OCI-LY3 (cell line): ENCODE measurements at regions not wholly inside any gene's neighbourhood (a gene's known extent, or its start where the extent isn't known, plus 50 kb on each side); places are given as distances from the start of the nearest gene placed in this dataset.

Experiments
- EZH2phosphoT487 ChIP-seq: fragments of 200-600 bp; shearing (Covaris generic); IDR thresholded peaks from 2 replicates; pipeline ENCODE4 v1.6.1; 2018; ENCODE audit warnings: antibody characterized with exemption, mixed run types, low read depth
- TF ChIP-seq, protein P1 (sequence below): fragments of 200-600, 300-600 bp; sonication (generic); IDR thresholded peaks from 2 replicates; pipeline ENCODE4 v1.5.1; 2014; ENCODE audit warnings: antibody characterized with exemption, low read length, low read depth

DNA sequence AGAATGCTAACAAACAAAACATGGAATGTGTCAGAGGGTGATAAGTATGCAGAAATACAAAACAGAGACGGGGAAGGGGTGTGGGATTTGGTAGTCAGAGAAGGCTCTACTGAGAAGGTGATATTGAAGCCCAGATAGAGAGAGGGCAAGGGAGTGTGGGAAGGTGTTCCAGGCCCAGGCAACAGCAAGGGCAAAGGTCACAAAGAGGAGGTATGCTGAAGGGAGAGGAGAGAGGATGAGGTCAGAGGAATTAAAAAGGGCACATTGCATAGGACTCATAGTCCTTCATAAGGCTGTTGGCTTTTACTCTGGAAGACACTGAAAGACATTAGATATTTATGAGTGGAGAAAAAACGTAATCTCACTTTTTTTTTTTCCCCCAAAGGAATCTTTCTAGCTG, 82.6 kb upstream of the TNIP3 start:
- TF ChIP-seq, protein P1, sequence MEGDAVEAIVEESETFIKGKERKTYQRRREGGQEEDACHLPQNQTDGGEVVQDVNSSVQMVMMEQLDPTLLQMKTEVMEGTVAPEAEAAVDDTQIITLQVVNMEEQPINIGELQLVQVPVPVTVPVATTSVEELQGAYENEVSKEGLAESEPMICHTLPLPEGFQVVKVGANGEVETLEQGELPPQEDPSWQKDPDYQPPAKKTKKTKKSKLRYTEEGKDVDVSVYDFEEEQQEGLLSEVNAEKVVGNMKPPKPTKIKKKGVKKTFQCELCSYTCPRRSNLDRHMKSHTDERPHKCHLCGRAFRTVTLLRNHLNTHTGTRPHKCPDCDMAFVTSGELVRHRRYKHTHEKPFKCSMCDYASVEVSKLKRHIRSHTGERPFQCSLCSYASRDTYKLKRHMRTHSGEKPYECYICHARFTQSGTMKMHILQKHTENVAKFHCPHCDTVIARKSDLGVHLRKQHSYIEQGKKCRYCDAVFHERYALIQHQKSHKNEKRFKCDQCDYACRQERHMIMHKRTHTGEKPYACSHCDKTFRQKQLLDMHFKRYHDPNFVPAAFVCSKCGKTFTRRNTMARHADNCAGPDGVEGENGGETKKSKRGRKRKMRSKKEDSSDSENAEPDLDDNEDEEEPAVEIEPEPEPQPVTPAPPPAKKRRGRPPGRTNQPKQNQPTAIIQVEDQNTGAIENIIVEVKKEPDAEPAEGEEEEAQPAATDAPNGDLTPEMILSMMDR: no peak
- no peak for TF ChIP-seq EZH2phosphoT487
